ENCODE measurements at regions not wholly inside any gene's neighbourhood (a gene's known extent, or its start where the extent isn't known, plus 50 kb on each side); places are given as distances from the start of the nearest gene placed in this dataset.

DNA sequence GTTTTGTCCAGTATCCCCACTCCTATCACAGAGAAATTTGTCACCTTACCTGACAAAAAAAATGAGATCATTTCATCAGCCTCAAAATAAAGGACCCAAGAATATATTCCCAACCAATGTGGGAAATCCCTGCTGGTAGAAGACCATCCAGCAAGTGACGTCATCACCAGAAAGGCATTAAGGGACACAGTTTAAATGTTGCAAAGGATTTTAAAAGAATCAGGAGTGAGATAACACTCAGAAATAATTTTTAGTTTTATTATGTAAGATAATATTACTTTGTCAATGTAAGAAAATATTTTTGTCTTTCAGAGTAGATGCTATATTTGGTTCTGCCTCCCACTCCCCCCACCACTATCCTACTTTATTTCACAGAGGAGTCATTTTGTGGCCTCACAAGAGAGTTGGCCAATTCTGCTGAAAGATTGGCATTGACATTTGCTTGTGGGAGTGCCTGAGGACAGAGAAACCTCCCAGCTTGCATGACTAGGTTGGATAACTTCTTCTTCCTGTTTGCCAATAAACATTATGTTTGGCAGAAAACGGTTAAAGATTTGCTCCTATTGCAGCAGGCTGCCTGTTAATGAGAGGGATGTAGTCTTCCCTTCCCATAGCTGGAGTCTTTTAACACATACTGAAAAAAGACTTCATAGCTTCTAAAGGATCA, 288.6 kb upstream of the DAB2 start:
- no peaks in the 10 kb centered on the region for H4K20me1 ChIP-seq (ENCODE audit: control insufficient read depth, extremely low read depth, insufficient read depth, low read length)

DNA sequence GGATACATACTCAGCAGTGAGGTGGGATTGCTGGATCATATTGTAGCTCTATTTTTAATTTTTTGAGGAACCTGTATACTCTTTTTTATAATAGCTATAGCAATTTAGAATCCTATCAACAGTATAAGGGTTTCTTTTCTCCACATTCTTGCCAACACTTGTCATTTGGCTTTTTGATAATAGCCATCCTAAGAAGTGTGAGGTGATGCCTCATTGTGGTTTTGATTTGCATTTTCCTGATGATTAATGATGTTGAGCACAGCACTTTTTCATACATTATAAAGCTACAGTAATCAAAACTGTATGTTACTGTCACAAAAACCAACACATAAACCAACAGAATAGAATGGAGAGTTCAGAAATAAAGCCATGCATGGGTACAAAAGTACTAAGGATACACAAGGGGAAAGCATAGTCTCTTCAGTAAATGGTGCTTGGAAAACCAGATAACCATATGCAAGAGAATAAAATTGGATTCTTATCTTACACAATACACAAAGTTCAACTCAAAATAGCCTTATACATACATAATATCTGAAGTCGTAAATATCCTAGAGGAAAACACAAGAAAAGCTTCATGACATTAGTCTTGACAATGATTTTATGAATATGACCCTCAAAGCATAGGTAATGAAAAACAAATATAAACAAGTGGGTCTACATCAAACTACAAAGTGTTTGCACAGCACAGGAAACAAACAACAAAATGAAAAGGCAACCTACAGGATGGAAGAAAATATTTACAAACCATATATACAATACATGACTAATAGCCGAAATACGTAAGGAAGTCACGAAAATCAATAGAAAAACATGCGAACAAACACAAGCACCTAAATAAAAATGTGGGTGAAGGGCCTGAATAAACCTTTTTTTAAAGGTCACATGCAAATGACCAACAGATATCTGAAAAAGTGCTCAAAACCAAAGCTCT, 287.8 kb upstream of the DAB2 start:
- no peak overlapping the region for H3K9ac ChIP-seq (ENCODE audit: insufficient read depth, low read length)
- no peak overlapping the region for H3K27ac ChIP-seq (ENCODE audit: insufficient read depth, low read length)
- no peaks in the 10 kb centered on the region for H3K79me2 ChIP-seq (ENCODE audit: control insufficient read depth, insufficient read depth, low read length)
- H3K4me3 ChIP-seq (replicated peaks in 1 of 4; ENCODE audit: control extremely low read depth in 1 of 4, insufficient read depth in 1 of 4, low read depth in 3 of 4, low read length in 4 of 4) = no peak overlapping the region
- DNase-seq (ENCODE audit: low read depth in 2 of 2) = no peak
- H3K4me2 ChIP-seq (ENCODE audit: extremely low read depth, insufficient read depth, low read length) = no peak overlapping the region
- no peaks in the 10 kb centered on the region for H3K36me3 ChIP-seq (ENCODE audit: control insufficient read depth, insufficient read depth, low read length)
- no peaks in the 10 kb centered on the region for H3K27me3 ChIP-seq (ENCODE audit: control insufficient read depth, insufficient read depth, low read length)
- no peaks in the 10 kb centered on the region for H3K9me3 ChIP-seq (ENCODE audit: control insufficient read depth, insufficient read depth, low read depth, low read length)
- TF ChIP-seq EZH2 (IDR thresholded peaks at IDR 0.05; ENCODE audit: low read length, missing control alignments) = no peak
- TF ChIP-seq, protein P1, sequence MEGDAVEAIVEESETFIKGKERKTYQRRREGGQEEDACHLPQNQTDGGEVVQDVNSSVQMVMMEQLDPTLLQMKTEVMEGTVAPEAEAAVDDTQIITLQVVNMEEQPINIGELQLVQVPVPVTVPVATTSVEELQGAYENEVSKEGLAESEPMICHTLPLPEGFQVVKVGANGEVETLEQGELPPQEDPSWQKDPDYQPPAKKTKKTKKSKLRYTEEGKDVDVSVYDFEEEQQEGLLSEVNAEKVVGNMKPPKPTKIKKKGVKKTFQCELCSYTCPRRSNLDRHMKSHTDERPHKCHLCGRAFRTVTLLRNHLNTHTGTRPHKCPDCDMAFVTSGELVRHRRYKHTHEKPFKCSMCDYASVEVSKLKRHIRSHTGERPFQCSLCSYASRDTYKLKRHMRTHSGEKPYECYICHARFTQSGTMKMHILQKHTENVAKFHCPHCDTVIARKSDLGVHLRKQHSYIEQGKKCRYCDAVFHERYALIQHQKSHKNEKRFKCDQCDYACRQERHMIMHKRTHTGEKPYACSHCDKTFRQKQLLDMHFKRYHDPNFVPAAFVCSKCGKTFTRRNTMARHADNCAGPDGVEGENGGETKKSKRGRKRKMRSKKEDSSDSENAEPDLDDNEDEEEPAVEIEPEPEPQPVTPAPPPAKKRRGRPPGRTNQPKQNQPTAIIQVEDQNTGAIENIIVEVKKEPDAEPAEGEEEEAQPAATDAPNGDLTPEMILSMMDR (conservative IDR thresholded peaks at IDR 0.05 in 1 of 2, IDR thresholded peaks at IDR 0.05 in 1 of 2; ENCODE audit: low read depth in 1 of 2, low read length in 2 of 2) = no peak
- no peak overlapping the region for H2AFZ ChIP-seq (ENCODE audit: low read length)
- no peaks in the 10 kb centered on the region for H3K4me1 ChIP-seq (ENCODE audit: control insufficient read depth, extremely low read depth, insufficient read depth, low read length)
- no peaks in the 10 kb centered on the region for H4K20me1 ChIP-seq (ENCODE audit: control insufficient read depth, extremely low read depth, insufficient read depth, low read length)

More for the DNA sequence above, 288.6 kb upstream of the DAB2 start:
- no peak for TF ChIP-seq EZH2 (IDR thresholded peaks at IDR 0.05; ENCODE audit: low read length, missing control alignments)
- TF ChIP-seq, protein P1 (conservative IDR thresholded peaks at IDR 0.05 in 1 of 2, IDR thresholded peaks at IDR 0.05 in 1 of 2; ENCODE audit: low read depth in 1 of 2, low read length in 2 of 2) = no peak
- no peak overlapping the region for H3K9ac ChIP-seq (ENCODE audit: insufficient read depth, low read length)
- no peaks in the 10 kb centered on the region for H3K27me3 ChIP-seq (ENCODE audit: control insufficient read depth, insufficient read depth, low read length)
- H3K4me3 ChIP-seq (replicated peaks in 1 of 4; ENCODE audit: control extremely low read depth in 1 of 4, insufficient read depth in 1 of 4, low read depth in 3 of 4, low read length in 4 of 4) = no peak overlapping the region
- H2AFZ ChIP-seq (ENCODE audit: low read length) = no peak overlapping the region
- H3K27ac ChIP-seq (ENCODE audit: insufficient read depth, low read length) = no peak overlapping the region
- DNase-seq (ENCODE audit: low read depth in 2 of 2) = peak in 1 of 2 donors; percentile 43
- no peak overlapping the region for H3K4me2 ChIP-seq (ENCODE audit: extremely low read depth, insufficient read depth, low read length)
- H3K36me3 ChIP-seq (ENCODE audit: control insufficient read depth, insufficient read depth, low read length) = no peaks in the 10 kb centered on the region
- no peaks in the 10 kb centered on the region for H3K9me3 ChIP-seq (ENCODE audit: control insufficient read depth, insufficient read depth, low read depth, low read length)
- H3K4me1 ChIP-seq (ENCODE audit: control insufficient read depth, extremely low read depth, insufficient read depth, low read length) = no peaks in the 10 kb centered on the region
- H3K79me2 ChIP-seq (ENCODE audit: control insufficient read depth, insufficient read depth, low read length) = no peaks in the 10 kb centered on the region

DNA sequence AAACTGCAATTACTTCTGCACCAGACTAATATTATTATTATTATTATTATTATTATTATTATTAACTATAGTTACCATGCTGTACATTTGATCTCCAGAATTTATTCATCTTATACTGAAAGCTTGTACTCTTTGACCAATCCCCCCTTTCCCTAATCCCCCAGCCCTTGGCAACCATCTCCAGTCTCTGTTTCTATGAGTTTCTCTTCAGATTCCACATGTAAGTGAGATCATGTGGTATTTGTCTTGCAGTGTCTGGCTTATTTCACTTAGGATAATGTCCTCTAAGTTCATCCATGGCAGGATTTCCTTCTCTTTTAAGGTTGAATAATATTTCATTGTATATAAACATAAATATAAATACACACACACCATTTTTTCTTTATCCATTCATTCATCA, 287.0 kb upstream of the DAB2 start:
- Histone ChIP-seq H3K9me3 (ENCODE audit: control insufficient read depth, insufficient read depth, low read depth, low read length) (no peaks in the 10 kb centered on the region), H3K27ac (ENCODE audit: insufficient read depth, low read length) (no peak overlapping the region), H4K20me1 (ENCODE audit: control insufficient read depth, extremely low read depth, insufficient read depth, low read length) (no peaks in the 10 kb centered on the region), H3K4me3 (replicated peaks in 1 of 4; ENCODE audit: control extremely low read depth in 1 of 4, insufficient read depth in 1 of 4, low read depth in 3 of 4, low read length in 4 of 4) (no peak overlapping the region), H3K27me3 (ENCODE audit: control insufficient read depth, insufficient read depth, low read length) (no peaks in the 10 kb centered on the region), H3K4me1 (ENCODE audit: control insufficient read depth, extremely low read depth, insufficient read depth, low read length) (no peaks in the 10 kb centered on the region), H3K36me3 (ENCODE audit: control insufficient read depth, insufficient read depth, low read length) (no peaks in the 10 kb centered on the region), H3K9ac (ENCODE audit: insufficient read depth, low read length) (no peak overlapping the region), H3K79me2 (ENCODE audit: control insufficient read depth, insufficient read depth, low read length) (no peaks in the 10 kb centered on the region), H3K4me2 (ENCODE audit: extremely low read depth, insufficient read depth, low read length) (no peak overlapping the region), H2AFZ (ENCODE audit: low read length) (no peak overlapping the region)
- no peak for TF ChIP-seq EZH2 (IDR thresholded peaks at IDR 0.05; ENCODE audit: low read length, missing control alignments)
- TF ChIP-seq, protein P1 (conservative IDR thresholded peaks at IDR 0.05 in 1 of 2, IDR thresholded peaks at IDR 0.05 in 1 of 2; ENCODE audit: low read depth in 1 of 2, low read length in 2 of 2) = no peak
- no peak for DNase-seq (ENCODE audit: low read depth in 2 of 2)

Measured in fibroblast of lung (primary cell).